NCI-H2196 (cell line): ENCODE measurements at regions not wholly inside any gene's neighbourhood (a gene's known extent, or its start where the extent isn't known, plus 50 kb on each side); places are given as distances from the start of the nearest gene placed in this dataset.

ENCODE experiments used
- DNase-seq: peaks from one replicate; lab custom pipeline; 2025; ENCODE audit not compliant: unreplicated experiment; lab: John Stamatoyannopoulos, UW

GRCh38 chr4:111773858-111774257 lies 371.4 kb upstream of the FAM241A start:
- DNase-seq = no peak

GRCh38 chr4:111775556-111776297 lies 369.5 kb upstream of the FAM241A start:
- DNase-seq = no peak

GRCh38 chr4:111776561-111776960 lies 368.7 kb upstream of the FAM241A start:
- no peak for DNase-seq

- no peak for DNase-seq
Measured at GRCh38 chr4:111778543-111778942, 366.7 kb upstream of the FAM241A start.

- no peak for DNase-seq
Measured at GRCh38 chr4:111780965-111781364, 364.3 kb upstream of the FAM241A start.

GRCh38 chr4:111781611-111782010 lies 363.6 kb upstream of the FAM241A start:
- no peak for DNase-seq

GRCh38 chr4:111788099-111788498 lies 357.2 kb upstream of the FAM241A start:
- DNase-seq = no peak

GRCh38 chr4:111789901-111790640 lies 355.2 kb upstream of the FAM241A start:
- DNase-seq = no peak

- no peak for DNase-seq
Measured at GRCh38 chr4:111792632-111793031, 352.6 kb upstream of the FAM241A start.

- no peak for DNase-seq
Measured at GRCh38 chr4:111793433-111794091, 351.7 kb upstream of the FAM241A start.

GRCh38 chr4:111797455-111798163 lies 347.6 kb upstream of the FAM241A start:
- no peak for DNase-seq

GRCh38 chr4:111798840-111799239 lies 346.4 kb upstream of the FAM241A start:
- DNase-seq = no peak

- no peak for DNase-seq
Measured at GRCh38 chr4:111800551-111800950, 344.7 kb upstream of the FAM241A start.

- DNase-seq = no peak
Measured at GRCh38 chr4:111802191-111802590, 343.1 kb upstream of the FAM241A start.

- DNase-seq = no peak
Measured at GRCh38 chr4:111806331-111806730, 338.9 kb upstream of the FAM241A start.

GRCh38 chr4:111807576-111807975 lies 337.7 kb upstream of the FAM241A start:
- DNase-seq = no peak

- DNase-seq = no peak
Measured at GRCh38 chr4:111808174-111808573, 337.1 kb upstream of the FAM241A start.

GRCh38 chr4:111811661-111812060 lies 333.6 kb upstream of the FAM241A start:
- no peak for DNase-seq

- no peak for DNase-seq
Measured at GRCh38 chr4:111812114-111812513, 333.1 kb upstream of the FAM241A start.

- DNase-seq = no peak
Measured at GRCh38 chr4:111812760-111813159, 332.5 kb upstream of the FAM241A start.

- no peak for DNase-seq
Measured at GRCh38 chr4:111813555-111814140, 331.6 kb upstream of the FAM241A start.
